Globus pallidus (tissue), 1 donor: ENCODE measurements at regions not wholly inside any gene's neighbourhood (a gene's known extent, or its start where the extent isn't known, plus 50 kb on each side); places are given as distances from the start of the nearest gene placed in this dataset.
A peak's percentile ranks its signal among the peaks of the same experiment; 100 is the strongest.
"Not testable (repeated sequence)": the region's sequence is repeated elsewhere in the genome, so short reads cannot be mapped to it uniquely, and the experiment has no call there.

Experiments used
- DNase-seq: peaks from one replicate; pipeline ENCODE4 v3.0.0-alpha.2; 2015; ENCODE audit warnings: low spot score

- no peak for DNase-seq
Measured at GRCh38 chr11:69887330-69887729, 68.1 kb upstream of the FGF3 start.

DNA sequence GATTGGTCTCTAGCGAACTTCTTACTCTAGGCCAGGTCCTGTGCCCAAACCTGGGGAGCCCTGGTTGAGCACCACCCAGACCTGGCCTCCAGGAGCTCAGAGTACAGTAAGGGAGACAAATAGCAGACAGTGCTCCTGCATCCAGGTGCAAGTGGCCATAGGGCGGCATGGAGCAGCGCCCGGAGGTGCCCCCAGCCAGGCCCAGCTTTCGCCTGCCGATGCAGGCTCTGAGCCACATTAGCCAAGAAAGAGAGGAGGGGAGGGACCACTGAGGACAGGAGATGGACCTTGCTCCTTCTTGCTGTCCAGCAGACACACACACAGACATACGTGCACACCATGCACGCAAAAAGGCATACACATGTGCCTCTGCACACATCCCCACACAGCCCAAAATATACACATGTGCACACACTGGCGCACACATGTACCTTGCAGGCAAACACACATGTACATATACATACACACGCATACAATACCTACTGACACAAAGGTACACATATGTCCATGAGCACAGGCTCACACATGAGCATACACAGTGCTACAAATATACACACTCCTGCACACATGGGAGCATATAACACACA, 68.7 kb upstream of the FGF3 start:
- DNase-seq: no peak

- DNase-seq: peak; percentile 18
Measured at GRCh38 chr11:69888483-69889181, 69.4 kb upstream of the FGF3 start.

- DNase-seq: no peak
Measured at GRCh38 chr11:69889400-69890318, 70.4 kb upstream of the FGF3 start.

- no peak for DNase-seq
Measured at GRCh38 chr11:69890476-69890875, 71.3 kb upstream of the FGF3 start.

- no peak for DNase-seq
Measured at GRCh38 chr11:69891421-69892236, 72.4 kb upstream of the FGF3 start.

- DNase-seq: no peak
Measured at GRCh38 chr11:69892237-69892985, 73.2 kb upstream of the FGF3 start.

- no peak for DNase-seq
Measured at GRCh38 chr11:69892986-69893555, 73.9 kb upstream of the FGF3 start.

- no peak for DNase-seq
Measured at GRCh38 chr11:69893631-69894030, 74.4 kb upstream of the FGF3 start.

DNA sequence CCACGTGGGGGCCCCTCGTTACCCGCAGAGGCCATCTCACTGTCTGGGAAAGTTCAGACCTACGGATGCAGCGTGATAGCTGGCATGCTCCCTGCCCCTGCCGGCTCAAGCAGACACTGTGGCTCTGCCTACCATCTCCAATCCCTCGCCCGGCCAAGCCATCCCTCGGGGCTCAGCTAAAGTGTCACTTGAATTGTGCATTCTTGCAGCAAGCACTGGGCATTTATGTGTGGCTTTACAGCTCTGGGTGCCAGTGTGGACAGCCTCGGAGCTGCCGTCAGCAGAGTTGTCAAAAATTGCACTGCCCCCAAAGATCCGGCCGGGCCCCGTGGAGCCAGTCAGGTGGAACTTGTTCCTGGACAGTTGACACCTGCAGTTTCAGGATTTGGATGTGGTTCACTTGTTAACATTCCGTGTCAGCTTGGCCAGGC, 75.0 kb upstream of the FGF3 start:
- DNase-seq: no peak

DNA sequence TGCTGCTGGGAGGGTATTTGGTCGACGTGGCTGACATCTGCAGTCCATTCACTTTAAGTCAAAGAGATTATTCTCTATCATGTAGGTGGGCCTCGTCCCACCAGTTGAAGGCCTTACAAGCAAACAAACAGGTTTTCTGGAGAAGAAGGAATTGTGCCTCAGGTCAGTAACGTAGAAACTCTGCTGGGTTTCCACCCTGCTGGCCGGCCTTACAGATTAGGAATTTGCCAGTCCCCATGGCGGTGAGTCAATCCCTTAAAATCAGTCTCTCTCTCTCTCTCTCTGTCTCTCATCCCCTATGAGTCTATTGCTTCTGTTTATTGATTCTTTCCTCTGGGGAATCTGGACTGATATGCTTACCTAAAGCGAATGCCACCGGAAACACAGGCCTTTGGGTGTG, 75.4 kb upstream of the FGF3 start:
- no peak for DNase-seq

DNA sequence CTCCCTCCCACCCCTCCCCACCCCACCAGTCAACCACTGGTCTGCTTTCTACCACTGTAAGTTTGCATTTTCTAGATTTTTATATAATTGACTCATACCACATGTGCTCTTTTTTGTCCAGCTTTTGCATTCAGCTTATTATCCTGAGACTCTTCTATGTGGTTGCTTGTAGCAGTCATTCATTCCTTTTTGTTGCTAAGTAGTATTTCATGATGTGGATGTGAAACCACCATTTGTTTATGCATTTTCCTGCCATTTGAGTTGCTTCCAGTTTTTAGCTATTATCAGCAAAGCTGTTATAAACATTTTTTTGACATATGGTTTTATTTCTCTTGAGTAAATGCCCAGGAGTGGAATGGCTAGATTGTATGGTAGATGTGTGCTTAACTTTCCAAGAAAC, 77.0 kb upstream of the FGF3 start:
- no peak for DNase-seq

DNA sequence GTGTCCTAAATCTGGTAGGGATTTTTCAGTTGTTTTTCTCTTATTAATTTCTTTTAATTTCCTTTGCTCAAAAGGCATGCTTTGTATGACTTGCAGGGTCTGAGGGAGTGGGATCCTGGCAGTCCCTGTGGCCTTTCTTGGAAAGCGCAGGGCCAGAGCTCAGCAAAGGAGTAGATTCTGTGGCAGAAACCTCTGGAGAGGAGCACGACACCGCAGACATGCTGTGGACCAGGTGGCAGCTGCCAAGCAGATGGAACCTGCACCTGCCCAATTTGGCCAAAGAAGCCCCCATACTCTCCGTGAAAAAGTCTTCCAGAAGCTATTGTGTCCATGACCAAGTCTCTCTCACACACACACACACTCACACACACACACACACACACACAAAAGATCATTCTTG, 78.9 kb upstream of the FGF3 start:
- DNase-seq: no peak

GRCh38 chr11:69899957-69900821, 81.0 kb upstream of the FGF3 start:
- no peak for DNase-seq

DNA sequence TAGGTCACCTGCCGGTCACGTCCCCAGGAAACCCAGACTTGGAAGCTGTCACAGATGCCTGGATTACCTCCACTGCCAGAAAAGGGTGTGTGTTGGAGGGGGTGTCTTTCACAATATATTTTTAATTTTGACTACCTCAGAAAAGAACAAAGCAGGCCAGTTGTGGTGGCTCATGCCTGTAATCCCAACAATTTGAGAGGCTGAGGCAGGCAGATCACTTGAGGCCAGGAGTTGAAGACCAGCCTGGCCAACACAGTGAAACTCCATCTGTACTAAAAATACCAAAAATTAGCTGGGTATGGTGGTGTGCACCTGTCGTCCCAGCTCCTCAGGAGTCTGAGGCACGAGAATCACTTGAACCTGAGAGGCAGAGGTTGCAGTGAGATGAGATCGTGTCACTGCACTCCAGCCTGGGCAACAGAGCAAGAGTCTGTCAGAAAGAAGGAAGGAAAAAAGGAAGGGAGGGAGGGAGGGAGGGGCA, 81.6 kb upstream of the FGF3 start:
- DNase-seq: not testable (repeated sequence)

DNA sequence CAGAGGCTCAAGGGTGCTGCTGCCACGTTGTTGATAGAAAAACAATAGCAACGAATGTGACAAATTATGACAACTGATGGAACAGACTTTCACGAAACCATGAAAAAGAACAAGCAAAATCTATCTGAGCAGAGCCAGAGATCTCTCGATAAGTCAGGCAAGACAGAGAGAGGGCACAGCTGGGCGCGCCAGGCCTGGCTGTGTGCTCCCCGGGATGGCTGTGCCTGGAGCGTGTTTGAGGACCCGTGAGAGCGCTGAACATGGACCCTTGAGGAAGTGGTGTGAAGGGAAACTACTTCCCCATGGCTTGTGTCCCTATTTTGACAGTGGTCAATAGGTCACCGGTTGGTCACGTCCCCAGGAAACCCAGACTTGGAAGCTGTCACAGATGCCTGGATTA, 83.1 kb upstream of the FGF3 start:
- DNase-seq: no peak

GRCh38 chr11:69903211-69903610, 84.0 kb upstream of the FGF3 start:
- DNase-seq: no peak

DNA sequence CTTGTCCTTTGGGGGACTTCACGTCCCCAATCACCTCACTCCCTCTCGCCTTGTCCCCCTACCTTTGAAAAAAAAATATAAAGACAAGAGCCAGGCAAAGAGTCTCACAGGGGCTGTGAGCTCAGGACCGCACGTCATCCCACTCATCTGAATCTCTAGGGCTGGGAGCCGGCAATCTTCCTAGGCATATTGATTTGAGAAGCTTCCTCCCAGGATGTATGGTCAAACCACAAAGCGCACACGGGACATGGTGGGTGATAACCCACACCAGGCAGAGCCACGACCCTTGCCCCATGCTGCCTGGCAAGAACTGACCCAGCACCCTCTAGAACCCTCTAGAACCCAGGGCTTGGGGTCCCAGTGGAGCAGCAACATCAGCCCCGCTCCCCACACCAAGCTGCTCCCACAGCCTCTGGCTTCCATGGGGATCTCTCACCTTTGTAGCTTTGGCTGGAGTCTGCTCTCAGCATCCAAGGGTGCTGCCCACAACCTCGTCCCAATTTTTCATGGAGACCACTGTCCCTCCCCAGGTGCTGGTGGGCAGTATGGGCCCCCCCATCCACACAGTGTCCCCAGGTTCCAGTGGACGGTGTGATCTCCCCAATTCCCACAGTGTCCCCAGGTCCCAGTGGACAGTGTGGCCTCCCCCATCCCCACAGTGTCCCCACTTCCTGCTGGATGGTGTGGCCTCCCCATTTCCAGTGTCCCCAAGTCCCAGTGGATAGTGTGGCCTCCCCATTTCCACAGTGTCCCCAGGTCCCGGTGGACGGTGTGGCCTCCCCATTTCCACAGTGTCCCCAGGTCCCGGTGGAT, 85.2 kb upstream of the FGF3 start:
- DNase-seq: no peak

GRCh38 chr11:69904974-69905535, 85.8 kb upstream of the FGF3 start:
- no peak for DNase-seq
